ENCODE measurements at regions not wholly inside any gene's neighbourhood (a gene's known extent, or its start where the extent isn't known, plus 50 kb on each side); places are given as distances from the start of the nearest gene placed in this dataset.

DNA sequence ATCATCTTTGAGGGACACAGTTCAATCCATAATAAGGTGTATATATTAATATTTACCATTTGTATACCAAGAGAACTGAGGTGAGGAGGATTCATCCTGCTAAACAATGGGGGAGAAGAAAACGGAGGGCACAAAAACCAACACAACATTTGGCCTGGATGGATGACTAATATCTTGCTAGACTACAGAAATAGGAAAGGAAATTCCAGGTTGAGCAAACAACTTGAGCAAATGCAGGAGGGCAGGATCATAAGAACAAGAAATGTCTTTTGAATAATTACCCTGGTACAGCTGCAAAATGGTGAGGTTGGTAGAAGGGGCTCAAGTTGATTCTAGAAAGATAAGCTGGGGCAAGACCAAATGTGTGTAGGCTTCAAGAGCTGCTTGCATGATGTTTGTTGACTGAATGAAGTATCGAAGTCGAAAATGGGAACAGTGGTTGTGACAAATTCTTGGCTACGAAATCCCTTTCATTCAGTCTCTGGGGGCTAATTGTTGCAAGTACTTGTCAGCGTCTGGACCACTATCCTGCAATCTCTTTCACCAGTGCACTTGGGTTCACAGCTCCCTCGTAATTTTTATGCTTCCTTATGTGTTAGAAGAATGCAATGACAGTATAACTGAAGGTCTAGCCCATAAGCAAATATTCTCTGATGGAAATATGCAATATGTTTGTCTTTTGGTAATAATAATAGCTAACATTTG, 176.2 kb downstream of the PTEN start:
- no peak for TF ChIP-seq MAX (IDR thresholded peaks at IDR 0.05; ENCODE audit: low read depth, low read length)
- peak; percentile 16 for DNase-seq (ENCODE audit: low read depth)
- no peak overlapping the region for H3K4me3 ChIP-seq (ENCODE audit: low read depth, low read length)

DNA sequence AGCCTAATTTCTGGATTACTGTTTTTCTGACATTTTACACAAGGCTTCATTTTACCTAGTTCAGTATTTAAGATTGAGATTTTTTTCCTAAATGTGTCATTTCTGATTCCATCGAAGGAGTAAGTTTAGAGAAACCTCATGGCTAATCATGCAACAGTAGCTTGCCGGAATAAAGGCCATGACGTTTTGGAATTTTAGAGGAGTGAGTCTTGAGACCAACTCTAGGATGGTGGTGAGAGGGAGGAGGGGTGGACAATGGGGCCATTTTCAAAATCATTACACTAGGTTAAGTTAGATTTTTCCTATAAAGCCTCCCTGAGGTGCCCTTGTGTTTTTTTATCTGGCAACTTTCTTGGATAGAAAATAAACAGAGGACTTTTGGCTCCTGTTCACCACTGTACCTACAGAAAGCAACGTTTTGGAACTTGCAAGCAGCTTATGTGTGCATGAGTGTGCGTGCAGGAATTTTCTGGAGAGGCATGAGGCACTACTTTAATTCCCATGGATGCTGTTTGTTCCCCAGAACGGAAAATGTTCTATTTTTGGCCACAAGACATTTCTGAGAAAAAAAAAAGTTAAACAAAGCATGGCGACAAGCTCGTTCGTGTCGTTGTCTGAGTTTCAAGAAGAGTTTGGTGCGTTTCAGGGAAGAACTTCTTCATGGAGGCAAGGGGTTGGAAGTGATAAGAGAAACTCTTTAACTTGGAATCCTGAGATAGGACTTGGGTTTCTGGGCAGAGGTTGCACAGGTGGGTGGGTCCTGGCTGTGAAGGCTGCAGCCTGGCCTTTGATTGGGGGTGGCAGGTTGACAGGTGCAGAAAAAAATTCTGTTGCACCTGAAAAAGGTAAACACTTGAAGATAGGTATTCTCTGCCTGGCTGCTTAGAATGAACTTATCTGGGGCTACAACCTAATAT, 178.1 kb downstream of the PTEN start:
- DNase-seq (ENCODE audit: low read depth) = no peak
- H3K4me3 ChIP-seq (ENCODE audit: low read depth, low read length) = no peak overlapping the region
- no peak for TF ChIP-seq MAX (IDR thresholded peaks at IDR 0.05; ENCODE audit: low read depth, low read length)
- TF ChIP-seq CTCF (IDR thresholded peaks at IDR 0.05; ENCODE audit: low read depth, low read length) = no peak
- no peak for TF ChIP-seq POLR2A (IDR thresholded peaks at IDR 0.05; ENCODE audit: extremely low read depth, insufficient read length)
- TF ChIP-seq MYC (IDR thresholded peaks at IDR 0.05; ENCODE audit: low read depth, low read length) = no peak

- no peak for TF ChIP-seq POLR2A (IDR thresholded peaks at IDR 0.05; ENCODE audit: extremely low read depth, insufficient read length)
- TF ChIP-seq MYC (IDR thresholded peaks at IDR 0.05; ENCODE audit: low read depth, low read length) = no peak
- TF ChIP-seq CTCF (IDR thresholded peaks at IDR 0.05; ENCODE audit: low read depth, low read length) = no peak
- TF ChIP-seq MAX (IDR thresholded peaks at IDR 0.05; ENCODE audit: low read depth, low read length) = no peak
- no peak overlapping the region for H3K4me3 ChIP-seq (ENCODE audit: low read depth, low read length)
- peak; percentile 47 for DNase-seq (ENCODE audit: low read depth)
These were observed 179.0 kb downstream of the PTEN start for GRCh38 chr10:88042160-88043100.

DNA sequence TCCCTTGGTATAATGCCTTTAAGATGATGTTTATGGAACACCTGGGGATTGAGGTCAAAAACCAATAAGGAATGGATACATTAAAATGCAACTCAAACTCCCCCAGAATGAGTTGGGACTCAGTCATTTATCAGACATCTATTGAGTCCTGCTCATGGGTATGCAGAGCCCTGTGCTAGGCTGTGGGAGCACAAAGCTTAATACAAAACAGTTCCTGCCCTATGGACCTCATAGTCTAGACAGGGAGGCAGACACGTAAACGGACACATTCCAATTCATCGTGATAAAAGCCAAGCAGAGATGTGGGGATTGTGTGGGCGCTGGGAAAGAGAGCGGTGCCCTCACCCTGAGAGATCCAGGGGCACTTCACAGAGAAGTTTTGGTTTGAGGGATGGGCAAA, 181.7 kb downstream of the PTEN start:
- no peak for DNase-seq (ENCODE audit: low read depth)
- no peak overlapping the region for H3K4me3 ChIP-seq (ENCODE audit: low read depth, low read length)
- TF ChIP-seq POLR2A (IDR thresholded peaks at IDR 0.05; ENCODE audit: extremely low read depth, insufficient read length) (no peak), MAX (IDR thresholded peaks at IDR 0.05; ENCODE audit: low read depth, low read length) (no peak), CTCF (IDR thresholded peaks at IDR 0.05; ENCODE audit: low read depth, low read length) (no peak), MYC (IDR thresholded peaks at IDR 0.05; ENCODE audit: low read depth, low read length) (no peak)

DNA sequence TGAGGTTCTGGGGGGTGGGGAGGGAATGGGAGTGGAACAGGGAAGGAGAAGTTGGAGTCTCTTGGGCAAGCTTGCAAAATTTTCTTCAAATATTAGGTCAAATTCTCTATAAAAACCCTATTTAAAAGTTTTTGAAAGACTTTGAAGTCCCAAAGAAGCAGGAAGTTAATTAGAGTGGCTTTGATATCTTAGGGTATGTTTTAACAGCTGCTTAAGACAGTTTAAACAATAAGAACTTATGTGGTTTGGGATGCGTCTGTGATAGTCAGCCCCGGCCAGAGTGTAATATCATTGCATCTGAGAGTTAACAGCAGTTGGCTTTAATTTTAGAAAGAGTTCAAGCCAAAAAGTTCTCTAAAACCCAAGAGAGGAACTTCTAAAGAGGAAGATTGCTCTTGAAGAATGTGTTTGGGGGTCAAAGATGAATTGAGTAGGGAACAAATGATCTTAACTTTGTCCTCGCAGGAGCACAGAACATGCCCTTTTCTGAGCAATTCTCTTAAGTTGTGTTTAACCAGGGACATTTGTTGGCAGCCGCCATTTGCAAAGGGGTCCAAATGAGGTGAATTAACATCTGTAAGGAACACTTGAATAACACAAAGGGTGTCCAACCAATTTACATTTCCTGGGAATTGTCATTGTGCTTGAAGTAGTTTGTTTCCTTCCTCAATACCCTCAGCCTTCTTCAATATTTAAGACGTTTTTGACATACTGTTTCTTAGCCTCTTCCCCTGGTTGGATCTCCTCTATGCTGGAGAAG, 182.4 kb downstream of the PTEN start:
- DNase-seq (ENCODE audit: low read depth) = peak; percentile 42
- no peak overlapping the region for H3K4me3 ChIP-seq (ENCODE audit: low read depth, low read length)
- TF ChIP-seq MYC (IDR thresholded peaks at IDR 0.05; ENCODE audit: low read depth, low read length) (no peak), POLR2A (IDR thresholded peaks at IDR 0.05; ENCODE audit: extremely low read depth, insufficient read length) (no peak), CTCF (IDR thresholded peaks at IDR 0.05; ENCODE audit: low read depth, low read length) (no peak), MAX (IDR thresholded peaks at IDR 0.05; ENCODE audit: low read depth, low read length) (no peak)

All from NB4 (cell line).